ENCODE measurements at regions not wholly inside any gene's neighbourhood (a gene's known extent, or its start where the extent isn't known, plus 50 kb on each side); places are given as distances from the start of the nearest gene placed in this dataset.
"Not testable (repeated sequence)": the region's sequence is repeated elsewhere in the genome, so short reads cannot be mapped to it uniquely, and the experiment has no call there.

DNA sequence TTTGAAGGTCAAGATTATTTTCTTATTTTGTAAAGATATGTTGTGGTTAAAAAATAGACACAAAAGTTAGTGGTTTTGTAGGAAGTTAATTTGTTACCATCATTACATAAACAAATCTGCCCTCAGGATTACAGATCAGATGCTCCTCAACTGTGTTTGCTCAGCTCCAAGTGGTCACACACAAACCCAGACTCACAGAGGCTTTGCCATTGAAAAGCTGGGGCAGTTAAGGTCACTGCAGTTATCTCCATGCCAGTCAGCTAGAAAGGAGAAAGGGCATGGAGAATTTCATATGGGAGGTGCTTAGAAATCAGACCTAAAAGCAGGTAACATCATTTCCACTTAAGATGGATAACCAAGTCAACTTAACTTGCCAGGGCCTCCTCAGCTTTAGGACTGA lies 825.7 kb upstream of the GBE1 start:
- no peak for FAIRE-seq

GRCh38 chr3:82586414-82586813 lies 825.0 kb upstream of the GBE1 start:
- FAIRE-seq: no peak

DNA sequence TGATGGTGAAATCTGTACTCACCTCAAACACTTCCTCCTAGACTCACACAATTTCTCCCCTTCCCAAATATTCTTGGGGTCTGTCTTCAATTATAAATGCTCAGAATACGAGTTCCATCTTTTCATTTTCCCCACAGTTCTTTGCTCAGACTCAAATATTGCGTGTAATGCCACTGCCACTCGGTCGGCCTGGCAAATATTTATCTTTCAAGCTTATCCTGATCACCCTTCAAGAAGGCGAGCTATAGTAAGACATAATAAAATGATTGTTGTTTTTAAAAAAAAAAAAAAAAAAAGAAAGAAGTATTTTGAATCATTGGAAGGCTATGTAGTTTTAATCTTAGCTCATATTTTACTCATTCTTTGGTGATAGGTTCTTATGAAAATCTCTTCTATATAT lies 824.6 kb upstream of the GBE1 start:
- not testable (repeated sequence) for FAIRE-seq

- FAIRE-seq: not testable (repeated sequence)
These were observed 824.1 kb upstream of the GBE1 start for GRCh38 chr3:82585591-82585990.

DNA sequence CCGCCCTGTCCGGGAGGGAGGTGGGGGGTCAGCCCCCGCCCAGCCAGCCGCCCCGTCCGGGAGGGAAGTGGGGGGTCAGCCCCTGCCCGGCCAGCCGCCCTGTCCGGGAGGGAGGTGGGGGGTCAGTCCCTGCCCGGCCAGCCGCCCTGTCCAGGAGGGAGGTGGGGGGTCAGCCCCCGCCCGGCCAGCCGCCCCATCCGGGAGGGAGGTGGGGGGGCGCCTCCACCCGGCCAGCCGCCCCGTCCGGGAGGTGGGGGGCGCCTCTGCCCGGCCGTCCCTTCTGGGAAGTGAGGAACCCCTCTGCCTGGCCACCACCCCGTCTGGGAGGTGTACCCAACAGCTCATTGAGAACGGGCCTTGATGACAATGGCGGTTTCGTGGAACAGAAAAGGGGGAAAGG lies 823.4 kb upstream of the GBE1 start:
- not testable (repeated sequence) for FAIRE-seq

DNA sequence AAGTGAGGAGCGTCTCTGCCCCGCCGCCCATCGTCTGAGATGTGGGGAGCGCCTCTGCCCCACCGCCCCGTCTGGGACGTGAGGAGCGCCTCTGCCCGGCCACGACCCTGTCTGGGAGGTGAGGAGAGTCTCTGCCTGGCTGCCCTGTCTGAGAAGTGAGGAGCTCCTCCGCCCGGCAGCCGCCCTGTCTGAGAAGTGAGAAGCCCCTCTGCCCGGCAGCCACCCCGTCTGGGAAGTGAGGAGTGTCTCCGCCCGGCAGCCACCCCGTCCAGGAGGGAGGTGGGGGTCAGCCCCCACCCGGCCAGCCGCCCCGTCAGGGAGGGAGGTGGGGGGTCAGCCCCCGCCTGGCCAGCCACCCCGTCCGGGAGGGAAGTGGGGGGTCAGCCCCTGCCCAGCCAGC lies 823.0 kb upstream of the GBE1 start:
- not testable (repeated sequence) for FAIRE-seq

- FAIRE-seq: no peak
These were observed 819.9 kb upstream of the GBE1 start for GRCh38 chr3:82581350-82581749.

- no peak for FAIRE-seq
These were observed 811.3 kb upstream of the GBE1 start for GRCh38 chr3:82572721-82573120.

DNA sequence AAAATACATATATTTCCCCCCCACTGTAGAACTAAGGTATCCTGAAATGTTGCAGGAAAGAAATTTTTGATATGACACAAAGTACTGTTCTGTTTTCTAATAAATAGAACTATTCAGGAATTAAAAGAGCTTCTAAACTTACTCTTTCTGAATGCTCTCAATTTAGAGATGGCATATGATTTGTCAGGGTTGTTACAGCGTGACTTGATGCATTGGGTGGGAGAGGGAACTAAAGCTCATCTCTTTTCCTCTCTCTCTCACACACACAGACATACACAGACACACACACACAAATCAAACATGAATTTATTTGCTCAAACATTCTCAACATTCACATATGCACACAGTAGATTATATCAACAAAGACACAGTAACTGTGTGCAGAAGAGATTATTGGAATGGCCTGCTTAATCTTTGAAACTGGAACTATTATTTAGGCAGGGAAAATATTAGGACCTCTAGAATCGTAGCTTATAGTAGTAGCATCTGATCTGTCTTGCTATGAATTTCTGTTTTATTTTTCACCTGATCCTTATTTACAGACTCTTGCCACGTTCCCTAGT lies 807.4 kb upstream of the GBE1 start:
- no peak for FAIRE-seq

- FAIRE-seq: no peak
These were observed 805.7 kb upstream of the GBE1 start for GRCh38 chr3:82567029-82567600.

GRCh38 chr3:82562896-82563295 lies 801.5 kb upstream of the GBE1 start:
- no peak for FAIRE-seq

DNA sequence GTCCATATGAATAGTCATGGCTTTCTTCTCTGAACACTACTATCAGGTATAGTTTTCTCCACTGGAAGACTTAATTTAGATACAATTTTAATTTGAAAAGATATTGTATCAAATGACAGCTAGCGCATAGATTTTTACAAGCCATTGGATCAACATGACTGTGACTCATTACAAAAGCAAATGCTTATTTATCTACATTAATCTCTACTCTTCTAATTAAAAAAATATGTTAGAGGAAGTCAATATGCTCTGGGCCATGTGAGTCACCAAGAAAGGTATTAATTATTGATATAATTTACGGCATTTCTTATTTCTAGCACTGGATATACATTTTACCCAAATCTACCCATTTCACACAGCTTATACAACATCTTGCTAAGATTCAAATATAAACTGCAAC lies 800.3 kb upstream of the GBE1 start:
- FAIRE-seq: no peak

DNA sequence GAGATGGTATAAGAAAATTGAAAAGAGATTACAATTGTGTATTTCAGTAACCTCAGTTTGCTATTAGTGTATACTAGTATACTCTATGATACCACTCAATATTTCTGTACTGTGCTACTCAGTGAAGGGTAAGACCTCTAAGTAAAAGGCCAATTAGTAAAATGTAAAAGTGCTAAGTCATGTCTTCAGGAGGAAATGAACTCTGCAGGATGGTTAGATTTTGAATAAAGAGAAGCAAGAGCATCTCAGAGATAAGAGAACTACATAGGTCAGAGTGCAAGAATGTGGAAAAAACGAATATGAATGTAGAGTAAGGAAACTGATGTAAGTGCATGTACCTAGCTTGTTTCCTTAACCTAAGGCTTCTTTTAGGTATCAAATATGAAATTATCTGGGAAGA lies 796.6 kb upstream of the GBE1 start:
- FAIRE-seq: no peak

- FAIRE-seq: no peak
These were observed 794.7 kb upstream of the GBE1 start for GRCh38 chr3:82556113-82556512.

DNA sequence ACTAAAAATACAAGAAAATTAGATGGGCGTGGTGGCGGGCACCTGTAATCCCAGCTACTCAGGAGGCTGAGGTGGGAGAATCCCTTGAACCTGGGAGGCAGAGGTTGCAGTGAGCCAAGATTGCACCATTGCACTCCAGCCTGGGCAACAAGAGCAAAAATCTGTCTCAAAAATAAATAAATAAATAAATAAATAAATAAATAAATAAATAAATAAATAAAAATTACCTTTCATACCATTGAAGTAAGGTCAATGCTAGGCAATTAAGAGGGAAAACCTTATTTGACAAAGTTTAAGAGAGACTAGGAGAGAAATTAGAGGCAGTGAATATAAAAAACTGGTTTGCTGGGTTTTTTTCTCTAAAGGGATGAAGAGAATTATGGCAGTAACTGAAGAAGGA lies 781.1 kb upstream of the GBE1 start:
- not testable (repeated sequence) for FAIRE-seq

DNA sequence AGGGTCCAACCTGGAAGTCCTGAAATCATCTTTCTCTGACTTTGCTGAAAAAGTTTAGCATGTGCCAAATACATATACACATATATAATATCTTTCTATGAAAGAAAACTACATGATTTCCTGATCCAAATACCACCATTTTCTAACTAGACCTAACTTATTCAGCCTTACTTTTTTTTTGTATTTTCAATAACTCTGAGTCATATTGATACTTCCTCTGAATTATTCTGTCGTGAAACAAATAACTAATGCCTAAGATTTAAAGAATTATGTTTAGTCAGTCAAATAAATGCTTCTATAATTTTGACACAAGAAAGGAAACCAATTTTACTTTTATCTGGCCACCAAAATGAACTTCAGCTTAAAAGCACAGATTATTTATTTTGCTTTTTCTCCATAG lies 760.2 kb upstream of the GBE1 start:
- no peak for FAIRE-seq

GRCh38 chr3:82520846-82521245 lies 759.4 kb upstream of the GBE1 start:
- FAIRE-seq: no peak

DNA sequence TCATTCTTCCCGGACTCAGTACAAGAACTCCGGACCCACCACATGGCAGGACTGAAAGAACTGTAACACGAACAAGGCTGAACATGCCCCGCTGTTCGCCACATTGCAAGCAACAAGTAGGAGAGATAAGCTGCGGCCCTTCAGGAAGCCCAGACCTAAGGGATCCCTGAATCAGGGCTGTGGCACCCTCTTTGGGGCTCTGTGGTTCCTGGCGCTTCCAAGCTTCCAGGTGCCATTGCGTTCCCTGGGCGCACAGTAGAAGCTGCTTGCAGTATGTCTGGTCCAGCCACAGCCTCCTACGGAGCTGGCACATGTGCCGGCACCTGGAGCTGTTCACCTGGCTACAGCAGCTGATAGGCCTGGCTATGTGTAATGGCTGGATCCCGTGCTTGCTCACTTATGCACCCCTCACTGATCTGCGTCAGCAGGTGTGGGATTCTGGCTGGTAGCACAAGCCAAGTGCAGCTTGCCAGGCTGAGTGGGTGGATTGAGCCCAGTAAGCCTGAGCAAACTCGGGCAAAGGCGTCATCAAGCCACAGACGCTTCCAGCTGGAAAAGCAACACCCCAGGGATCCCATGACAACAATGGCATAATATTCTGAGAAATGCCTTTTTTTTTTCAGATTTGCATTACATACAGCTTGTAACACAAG lies 748.6 kb upstream of the GBE1 start:
- no peak for FAIRE-seq

DNA sequence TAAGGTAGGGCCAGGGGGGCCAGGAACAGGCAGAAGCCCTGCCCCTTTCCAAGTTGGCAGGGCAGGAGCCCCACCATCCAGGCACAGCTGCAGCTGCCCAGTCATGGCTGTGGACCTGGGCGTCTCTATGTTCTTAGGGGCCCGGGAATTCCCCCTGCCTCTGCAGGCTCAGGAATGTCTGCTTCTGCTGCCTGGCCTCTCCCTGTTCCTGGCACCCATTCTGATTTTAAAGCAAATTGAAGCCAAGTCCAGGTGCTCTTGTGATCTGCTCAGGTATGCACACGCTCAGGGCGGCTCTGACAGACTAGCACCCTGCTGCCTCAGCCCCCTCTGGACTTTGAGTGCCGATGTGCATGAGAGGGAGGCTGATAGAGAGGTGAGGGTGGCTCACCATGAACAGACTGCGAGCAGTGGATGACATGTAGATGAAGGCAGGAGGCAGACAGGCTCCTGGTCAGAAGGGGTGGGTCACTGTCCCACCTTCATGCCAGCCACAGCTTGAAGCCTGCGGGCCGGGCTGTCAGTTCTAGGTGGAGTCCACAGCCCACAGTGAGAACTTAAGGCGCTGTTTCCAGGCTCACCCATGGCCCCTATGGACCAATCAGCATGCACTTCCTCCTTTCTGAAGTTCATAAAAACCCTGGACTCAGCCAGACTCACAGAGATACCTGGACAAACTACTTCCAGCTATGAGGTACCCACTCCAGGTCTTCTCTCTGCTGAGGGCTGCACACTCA lies 747.8 kb upstream of the GBE1 start:
- no peak for FAIRE-seq

GRCh38 chr3:82506204-82506603 lies 744.8 kb upstream of the GBE1 start:
- FAIRE-seq: no peak

DNA sequence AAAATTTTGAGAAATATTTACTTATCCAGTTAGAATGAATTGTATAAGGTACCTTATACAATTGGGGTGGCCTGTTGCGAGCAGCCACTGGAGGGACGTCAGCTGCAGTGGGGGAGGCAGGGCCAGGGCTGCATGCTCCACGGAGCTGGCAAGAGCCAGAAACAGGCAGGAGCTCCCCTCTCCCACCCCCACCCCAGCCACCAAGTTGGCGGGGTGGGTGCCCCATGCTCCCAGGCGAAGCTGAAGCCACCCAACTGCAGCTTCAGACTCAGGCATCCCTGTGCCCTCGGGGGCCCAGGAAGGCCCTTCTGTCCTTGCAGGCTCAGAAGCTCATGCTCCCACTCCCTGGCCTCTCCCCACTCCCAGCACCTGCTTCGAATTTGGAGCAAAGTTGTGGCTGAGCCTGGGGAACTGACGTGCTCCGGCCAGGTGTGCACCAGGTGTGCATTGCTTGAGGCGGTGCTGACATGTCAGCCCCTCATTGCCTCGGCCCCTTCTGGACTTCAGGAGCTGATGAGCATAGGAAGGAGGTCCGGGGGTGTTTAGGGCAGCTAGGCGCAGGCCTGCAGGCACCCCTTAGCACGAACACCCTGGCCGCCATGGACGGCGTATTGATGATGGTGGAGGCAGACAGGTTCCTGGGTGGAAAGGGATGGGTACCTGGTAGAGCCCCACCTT lies 743.8 kb upstream of the GBE1 start:
- no peak for FAIRE-seq

GRCh38 chr3:82498186-82498585 lies 736.7 kb upstream of the GBE1 start:
- no peak for FAIRE-seq

GRCh38 chr3:82496890-82497560 lies 735.6 kb upstream of the GBE1 start:
- FAIRE-seq: peak; percentile 56
